CD4-positive, alpha-beta T cell treated with Interleukin-6 for 4 hours (primary cell): ENCODE measurements at regions not wholly inside any gene's neighbourhood (a gene's known extent, or its start where the extent isn't known, plus 50 kb on each side); places are given as distances from the start of the nearest gene placed in this dataset.

Experiments used
- DNase-seq: peaks from one replicate; pipeline ENCODE4 v3.0.0-alpha.2; 2020; ENCODE audit warnings: mixed read lengths

- no peak for DNase-seq
These were observed 220.2 kb downstream of the PTEN start for GRCh38 chr10:88083597-88083989.

DNA sequence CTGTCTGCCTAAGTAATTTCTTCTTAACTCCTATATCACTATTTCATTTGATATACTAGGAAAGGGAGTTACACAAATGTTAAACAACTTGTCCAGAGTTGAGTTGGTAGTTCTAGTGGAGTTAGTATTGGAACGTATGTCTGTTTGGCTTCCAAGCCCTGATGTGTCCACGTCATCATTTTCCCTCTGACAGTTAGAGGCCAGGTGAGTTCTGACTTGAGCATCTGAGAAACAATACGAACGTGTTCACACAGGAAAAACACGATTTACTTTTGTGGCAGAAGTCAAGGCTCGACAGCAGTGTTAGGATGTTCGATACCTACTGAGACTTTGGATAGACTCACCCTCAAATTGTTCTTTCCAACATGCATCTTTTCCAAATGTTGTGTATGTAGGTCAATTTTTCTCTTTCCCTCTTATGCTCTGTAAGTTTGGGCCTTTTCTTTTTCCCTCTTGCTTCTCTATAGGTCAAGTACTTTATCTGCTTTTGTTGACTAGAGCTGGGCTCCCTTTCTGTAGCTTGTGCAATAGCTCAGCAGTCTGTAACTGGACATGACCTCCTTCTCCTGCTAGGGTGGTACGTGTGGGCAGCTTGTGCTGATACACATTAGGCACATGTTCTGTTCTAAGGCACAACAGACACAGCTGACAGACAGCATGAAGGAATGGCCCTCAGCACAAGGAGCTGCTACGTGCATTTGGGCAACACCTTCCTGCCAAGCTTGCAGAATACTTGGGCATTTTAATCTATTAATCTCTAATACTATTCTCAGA is 222.9 kb downstream of the PTEN start:
- no peak for DNase-seq

DNA sequence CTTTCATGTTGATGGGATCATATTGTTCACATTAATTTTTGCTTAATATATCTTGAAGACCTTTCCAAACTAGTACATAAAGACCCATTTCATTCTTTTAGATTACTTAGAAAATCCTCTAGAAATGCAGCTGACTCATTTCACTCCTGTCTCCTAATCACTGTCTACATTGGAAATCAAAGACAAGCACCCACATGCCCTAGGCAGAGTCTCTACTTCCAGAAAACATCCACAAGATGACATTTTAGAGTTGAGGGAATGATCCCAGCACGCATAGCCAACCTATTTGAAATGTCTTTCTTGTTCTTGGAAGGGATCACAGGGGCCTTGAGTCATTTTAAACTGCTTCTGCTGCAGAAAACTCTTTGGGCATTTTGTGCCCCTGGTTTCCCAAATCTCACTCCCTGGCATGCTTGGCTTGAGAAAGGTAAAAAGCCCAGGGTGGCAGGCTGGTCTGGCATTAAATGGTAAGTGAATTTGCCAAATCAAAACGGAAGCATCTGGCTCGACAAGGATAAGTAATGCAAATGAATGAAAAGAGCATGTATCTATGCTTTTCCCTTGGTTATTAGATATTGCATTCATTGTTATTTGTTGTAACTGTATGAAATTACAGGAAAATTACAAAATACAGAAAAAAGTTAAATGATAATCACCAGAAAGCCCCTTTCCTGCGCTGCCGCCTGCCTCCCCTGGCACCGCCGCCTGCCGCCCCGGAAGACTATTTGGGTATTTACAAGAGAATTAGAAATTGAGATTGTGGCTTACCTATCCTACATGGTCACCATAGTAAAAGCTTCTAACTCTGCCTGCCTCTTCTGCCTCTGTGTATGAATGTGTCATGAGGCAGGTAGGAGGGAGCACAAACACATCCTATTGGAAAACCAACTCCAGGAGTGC is 225.3 kb downstream of the PTEN start:
- no peak for DNase-seq

DNA sequence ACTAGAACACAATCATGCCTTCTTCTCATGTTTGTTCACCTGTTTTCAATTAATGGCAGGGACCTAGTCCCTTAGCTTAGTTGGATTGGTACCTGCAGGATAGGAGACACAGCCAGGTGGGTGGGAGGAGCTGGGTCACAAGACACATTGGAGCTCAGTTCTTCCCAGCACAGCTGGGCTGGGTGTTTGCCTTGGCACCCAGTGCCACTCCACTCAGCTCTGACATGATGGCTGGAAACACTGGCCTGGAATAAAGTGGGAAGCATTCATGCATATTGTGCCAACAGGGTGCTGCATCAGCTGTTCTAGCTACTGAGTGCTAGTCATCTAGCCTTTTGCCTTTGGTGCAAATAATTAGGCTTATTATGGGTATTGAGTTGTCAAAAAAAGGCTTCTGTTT is 226.1 kb downstream of the PTEN start:
- DNase-seq = no peak

GRCh38 chr10:88090568-88091214 is 227.3 kb downstream of the PTEN start:
- no peak for DNase-seq

GRCh38 chr10:88091490-88092061 is 228.2 kb downstream of the PTEN start:
- peak; percentile 71 for DNase-seq

GRCh38 chr10:88092265-88092664 is 228.8 kb downstream of the PTEN start:
- DNase-seq = no peak

DNA sequence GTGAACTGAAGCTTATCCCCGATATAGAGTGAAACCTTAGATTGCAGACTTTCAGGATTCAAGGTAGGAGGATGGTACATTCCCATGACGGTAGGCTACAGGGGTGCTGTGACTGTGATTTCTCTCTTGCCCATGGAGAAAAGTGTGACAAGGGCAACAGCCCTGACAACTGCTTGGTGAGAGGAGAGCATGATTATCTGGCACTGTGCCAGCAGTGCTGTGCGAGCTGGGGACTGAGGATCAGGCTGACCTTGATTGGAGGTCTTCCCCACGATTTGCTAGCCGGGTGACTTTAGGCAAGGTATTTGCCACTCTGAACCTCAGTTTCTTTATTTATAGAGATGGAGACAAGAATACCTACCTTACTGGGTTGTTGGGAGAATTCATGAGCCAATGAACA is 229.5 kb downstream of the PTEN start:
- peak; percentile 27 for DNase-seq

DNA sequence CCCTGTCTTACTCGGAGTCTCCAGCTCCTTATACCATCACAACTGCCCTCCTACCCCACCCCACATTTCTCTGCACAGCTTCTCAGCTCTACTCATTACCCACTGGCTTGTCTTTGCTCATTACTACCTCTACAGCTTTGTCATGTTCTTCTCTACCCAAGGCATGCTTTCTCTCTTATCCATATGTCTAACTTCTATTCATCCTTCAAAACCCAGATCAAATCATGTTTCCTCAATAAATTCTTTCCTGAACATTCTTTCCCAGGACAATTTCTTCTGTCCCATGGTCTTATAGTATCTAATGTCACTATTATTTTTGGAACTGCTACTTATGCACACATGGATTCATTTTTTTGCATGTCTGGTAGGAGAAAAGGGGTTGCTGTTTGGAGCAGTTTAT is 231.4 kb downstream of the PTEN start:
- DNase-seq = no peak

DNA sequence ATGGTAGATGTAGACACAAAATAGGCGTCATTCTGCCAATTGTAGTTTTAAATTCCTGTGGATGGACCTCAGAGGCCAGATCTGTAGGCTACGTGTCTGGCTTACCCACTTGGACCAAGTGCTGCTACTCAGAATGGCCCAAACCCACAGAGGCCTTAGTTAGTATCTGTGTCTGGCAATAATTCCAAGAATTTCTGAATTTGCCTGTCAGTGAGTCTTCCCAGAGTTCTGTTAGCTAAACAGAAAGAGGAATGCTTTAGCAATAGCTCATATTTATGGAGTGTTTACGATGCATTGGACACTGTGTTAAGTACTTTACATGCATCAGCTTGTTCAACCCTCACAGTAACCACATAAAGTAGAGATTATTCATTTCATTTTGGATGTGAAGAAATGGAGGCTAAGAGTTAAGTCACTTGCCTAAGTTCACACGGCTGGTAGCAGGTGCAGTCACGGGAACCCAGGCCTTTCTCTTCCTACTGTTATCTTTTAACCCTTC is 231.8 kb downstream of the PTEN start:
- no peak for DNase-seq

GRCh38 chr10:88095778-88096431 is 232.5 kb downstream of the PTEN start:
- DNase-seq = no peak

DNA sequence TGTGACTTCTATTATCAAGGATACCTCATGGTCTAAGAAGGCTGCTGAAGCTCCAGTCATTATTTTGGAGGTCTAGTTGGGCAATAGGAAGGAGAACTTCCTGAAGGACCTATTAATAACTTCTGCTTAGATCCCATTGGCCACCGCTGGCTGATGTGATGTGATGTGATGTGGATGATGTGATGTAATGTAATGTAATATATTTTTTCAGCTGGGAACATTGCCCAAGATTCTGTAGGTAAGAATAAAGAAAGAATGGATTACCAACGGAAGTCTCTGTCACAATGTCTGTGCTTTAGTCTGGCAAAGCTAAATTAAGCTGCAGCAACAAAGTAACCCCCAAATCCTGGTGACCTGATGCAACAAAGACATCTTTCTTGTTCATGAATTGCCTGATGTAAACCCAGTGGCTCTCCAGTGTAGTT is 233.7 kb downstream of the PTEN start:
- DNase-seq = no peak

DNA sequence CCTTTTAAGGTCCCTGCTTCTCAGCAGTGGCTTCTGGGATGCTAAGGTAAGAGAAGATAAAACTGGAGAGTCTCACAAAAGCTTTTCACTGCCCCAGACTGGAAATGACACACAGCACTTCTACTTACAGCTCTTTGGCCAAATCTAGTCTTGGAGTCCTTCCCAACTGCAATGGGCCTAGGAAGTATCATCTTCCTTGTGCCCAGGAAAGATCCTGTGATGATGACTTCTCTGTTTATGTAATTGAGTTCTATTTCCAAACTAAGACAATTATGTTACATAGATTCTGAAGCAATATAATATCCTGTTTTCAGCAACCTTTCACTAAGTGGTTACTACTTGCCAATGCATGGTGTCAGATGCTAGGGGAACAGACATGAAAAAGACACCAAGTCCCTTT is 234.1 kb downstream of the PTEN start:
- DNase-seq = no peak

DNA sequence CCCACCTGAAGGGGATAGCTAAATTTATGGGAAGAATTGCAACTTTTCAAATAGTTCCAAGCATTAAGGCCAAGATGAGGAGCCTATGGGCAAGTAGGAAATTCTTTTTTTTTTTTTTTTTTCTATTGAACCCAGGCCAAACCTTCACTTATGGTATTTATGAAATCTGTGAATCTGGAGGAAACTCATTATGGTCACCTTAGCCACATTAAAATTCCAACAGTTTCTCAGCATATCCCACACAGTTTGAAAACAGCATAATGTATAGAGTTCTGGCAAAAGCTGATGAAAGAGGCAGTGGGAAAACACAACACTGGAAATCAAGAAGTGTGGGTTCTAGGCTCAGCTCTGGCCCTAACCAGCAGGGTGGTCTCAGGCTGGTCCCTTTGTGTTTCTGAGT is 236.9 kb downstream of the PTEN start:
- no peak for DNase-seq

- DNase-seq = no peak
These were observed 238.2 kb downstream of the PTEN start for GRCh38 chr10:88101666-88102065.

DNA sequence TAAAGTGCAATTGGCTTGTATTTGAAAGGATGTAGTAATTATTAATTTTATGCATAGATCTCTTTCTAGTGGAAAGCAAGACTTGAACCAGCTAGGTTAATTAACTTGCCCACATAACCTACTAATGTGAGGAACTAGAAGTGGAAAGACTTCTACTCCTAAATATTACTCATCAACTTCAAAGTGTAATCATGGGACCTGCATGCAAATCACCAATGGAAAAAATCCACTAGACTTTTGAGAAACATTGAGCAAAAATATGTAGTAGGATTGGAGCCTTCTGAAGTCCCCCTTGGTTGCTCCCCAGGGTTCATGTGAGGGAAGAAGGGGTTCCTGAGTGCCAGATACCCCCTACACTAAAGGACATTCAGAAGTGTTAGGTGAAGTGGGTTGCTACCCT is 240.2 kb downstream of the PTEN start:
- DNase-seq = no peak

- no peak for DNase-seq
These were observed 240.8 kb downstream of the PTEN start for GRCh38 chr10:88104223-88104622.

- DNase-seq = no peak
These were observed 242.9 kb downstream of the PTEN start for GRCh38 chr10:88106366-88106765.

DNA sequence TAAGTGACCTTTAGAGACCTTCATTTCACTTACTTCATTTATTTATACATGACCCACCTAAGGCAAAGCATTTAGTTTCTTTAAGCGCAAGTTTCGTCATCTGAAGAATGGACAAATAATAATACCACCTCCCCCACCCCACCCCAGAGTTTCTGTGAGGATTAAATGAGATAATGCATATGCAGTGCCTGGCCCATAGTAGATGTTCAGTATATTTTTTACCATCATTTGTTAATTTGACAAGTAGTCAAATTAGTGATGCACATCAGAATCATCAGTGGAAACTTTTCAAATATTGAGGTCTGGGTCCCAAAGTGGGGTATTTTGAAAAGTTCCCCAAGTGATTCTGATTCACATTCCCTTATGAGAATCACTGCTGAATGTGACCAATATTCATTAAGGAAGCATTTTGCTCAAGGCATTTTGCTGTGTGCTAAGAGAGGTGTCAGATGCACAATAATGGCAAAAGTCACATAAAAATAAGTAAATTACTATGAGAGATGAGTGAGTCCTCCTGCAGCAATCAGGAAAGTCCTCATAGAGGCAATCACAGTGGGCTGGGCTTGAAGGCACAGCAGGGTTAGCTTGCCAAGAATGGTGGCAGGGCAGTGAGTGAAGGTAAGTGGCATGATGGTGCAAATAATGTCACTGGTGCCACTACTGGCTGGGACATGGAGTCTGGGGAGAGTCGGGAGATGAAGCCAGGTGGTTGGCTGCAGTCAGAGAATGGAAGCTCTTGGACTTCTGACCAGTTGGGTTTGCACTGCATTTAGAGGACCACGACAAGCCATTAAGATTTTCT is 244.1 kb downstream of the PTEN start:
- DNase-seq = no peak

DNA sequence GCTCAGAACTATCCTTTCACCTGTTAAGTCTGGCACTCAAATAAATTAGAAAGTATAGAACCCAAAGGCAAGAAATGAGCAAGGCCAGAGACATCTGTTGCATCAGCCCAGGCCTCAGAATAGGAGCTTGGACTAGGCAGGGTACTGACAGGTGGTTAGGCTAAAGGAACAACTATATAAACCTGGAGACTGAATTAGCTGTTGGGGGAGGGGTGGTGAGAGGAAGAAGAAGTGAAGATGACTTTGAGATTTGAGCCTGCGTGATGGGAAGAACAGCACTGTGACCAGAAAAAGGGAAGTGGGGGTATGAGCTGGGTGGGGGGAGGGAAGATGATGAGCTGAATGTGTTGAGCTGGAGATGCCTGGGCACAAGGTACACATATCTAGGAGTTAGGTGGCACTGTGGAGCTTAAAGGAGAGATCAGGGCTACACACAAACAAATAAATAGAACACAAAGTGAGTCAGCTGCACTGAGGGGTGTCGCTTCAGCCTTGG is 244.7 kb downstream of the PTEN start:
- no peak for DNase-seq

- no peak for DNase-seq
These were observed 246.9 kb downstream of the PTEN start for GRCh38 chr10:88110355-88110754.
